ENCODE measurements at regions not wholly inside any gene's neighbourhood (a gene's known extent, or its start where the extent isn't known, plus 50 kb on each side); places are given as distances from the start of the nearest gene placed in this dataset.

DNA sequence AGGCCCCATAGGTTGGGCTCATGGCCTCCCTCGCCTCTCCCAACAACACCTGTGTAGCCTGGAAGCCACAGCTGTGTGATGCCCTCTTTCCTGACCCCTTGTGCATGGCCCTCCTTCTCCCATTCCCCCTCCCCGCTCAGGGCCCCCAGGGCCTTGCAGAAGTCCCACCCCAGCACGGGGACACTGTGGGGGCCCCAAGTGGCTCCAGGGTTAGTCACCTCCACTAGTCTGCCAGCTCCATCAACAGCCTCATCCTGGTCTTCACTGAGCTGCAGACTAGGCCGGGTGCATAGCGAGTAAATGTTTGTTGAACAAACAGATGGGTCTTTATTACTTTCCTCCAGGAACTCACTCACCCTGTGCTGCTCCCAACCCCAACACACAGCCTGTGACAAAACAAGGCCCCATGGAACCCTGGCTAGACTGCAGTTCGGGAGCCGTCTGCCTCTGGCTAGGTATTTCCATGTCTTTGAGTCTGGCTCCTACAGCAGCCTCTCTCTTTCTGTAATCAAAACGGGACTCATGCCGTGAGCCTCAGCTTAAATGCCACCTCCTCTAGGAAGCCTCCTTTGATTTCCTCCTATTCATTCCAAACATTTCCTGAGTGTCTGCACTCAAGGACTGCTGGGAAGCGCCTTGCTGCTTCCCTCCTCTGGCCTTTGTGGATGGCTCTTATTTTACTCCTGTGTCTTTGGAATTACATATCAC is 109.9 kb upstream of the ID2 start:
- Histone ChIP-seq H3K27me3 (ENCODE audit: insufficient read depth, insufficient read length) (no peaks in the 10 kb centered on the region), H3K4me3 (ENCODE audit: insufficient read length, low read depth) (no peak overlapping the region), H3K4me1 (ENCODE audit: insufficient read depth, insufficient read length) (peaks cover 25% of the 10 kb centered on the region), H3K9ac (ENCODE audit: insufficient read length, low read depth) (no peak overlapping the region), H3K9me3 (ENCODE audit: insufficient read depth, low read length) (no peaks in the 10 kb centered on the region), H3K36me3 (ENCODE audit: insufficient read depth, insufficient read length, low read length) (no peaks in the 10 kb centered on the region)
- DNase-seq (ENCODE audit: low read depth, low spot score) = no peak
- TF ChIP-seq YY1 (IDR thresholded peaks at IDR 0.05; ENCODE audit: insufficient read depth, insufficient read length) (no peak), SUZ12 (IDR thresholded peaks at IDR 0.05; ENCODE audit: extremely low read depth, insufficient read depth, insufficient read length) (no peak), ZNF274 (IDR thresholded peaks at IDR 0.05; ENCODE audit: low read depth, low read length) (no peak)

DNA sequence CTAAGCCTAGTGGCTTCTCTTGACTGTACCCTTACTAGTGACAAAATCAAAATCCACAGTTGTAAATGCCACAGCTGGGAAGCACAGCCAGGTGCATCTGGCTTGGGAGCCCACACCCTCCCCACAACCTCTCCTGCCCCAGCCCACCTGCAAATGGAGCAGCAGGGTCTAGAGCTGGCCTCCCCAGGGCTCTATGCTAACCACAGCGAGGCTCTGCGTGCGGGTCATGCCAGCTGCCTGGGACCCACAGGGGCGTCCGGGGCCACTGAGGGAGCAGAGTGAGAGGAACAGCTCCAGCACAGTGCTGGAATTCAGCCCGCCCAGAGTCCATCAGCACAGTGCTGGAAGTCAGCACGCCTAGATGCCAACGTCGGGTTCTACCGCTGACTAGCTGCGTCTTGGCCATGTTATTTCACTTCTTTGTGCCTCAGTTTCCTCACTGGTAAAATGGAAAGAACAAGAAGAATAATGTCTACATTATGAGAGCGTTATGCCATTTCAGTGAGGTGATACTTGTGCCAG is 109.1 kb upstream of the ID2 start:
- Histone ChIP-seq H3K9me3 (ENCODE audit: insufficient read depth, low read length) (no peaks in the 10 kb centered on the region), H3K36me3 (ENCODE audit: insufficient read depth, insufficient read length, low read length) (no peaks in the 10 kb centered on the region), H3K9ac (ENCODE audit: insufficient read length, low read depth) (no peak overlapping the region), H3K4me3 (ENCODE audit: insufficient read length, low read depth) (no peak overlapping the region), H3K27me3 (ENCODE audit: insufficient read depth, insufficient read length) (no peaks in the 10 kb centered on the region), H3K4me1 (ENCODE audit: insufficient read depth, insufficient read length) (peaks cover 25% of the 10 kb centered on the region)
- TF ChIP-seq YY1 (IDR thresholded peaks at IDR 0.05; ENCODE audit: insufficient read depth, insufficient read length) = no peak
- TF ChIP-seq SUZ12 (IDR thresholded peaks at IDR 0.05; ENCODE audit: extremely low read depth, insufficient read depth, insufficient read length) = no peak
- TF ChIP-seq ZNF274 (IDR thresholded peaks at IDR 0.05; ENCODE audit: low read depth, low read length) = no peak
- no peak for DNase-seq (ENCODE audit: low read depth, low spot score)

DNA sequence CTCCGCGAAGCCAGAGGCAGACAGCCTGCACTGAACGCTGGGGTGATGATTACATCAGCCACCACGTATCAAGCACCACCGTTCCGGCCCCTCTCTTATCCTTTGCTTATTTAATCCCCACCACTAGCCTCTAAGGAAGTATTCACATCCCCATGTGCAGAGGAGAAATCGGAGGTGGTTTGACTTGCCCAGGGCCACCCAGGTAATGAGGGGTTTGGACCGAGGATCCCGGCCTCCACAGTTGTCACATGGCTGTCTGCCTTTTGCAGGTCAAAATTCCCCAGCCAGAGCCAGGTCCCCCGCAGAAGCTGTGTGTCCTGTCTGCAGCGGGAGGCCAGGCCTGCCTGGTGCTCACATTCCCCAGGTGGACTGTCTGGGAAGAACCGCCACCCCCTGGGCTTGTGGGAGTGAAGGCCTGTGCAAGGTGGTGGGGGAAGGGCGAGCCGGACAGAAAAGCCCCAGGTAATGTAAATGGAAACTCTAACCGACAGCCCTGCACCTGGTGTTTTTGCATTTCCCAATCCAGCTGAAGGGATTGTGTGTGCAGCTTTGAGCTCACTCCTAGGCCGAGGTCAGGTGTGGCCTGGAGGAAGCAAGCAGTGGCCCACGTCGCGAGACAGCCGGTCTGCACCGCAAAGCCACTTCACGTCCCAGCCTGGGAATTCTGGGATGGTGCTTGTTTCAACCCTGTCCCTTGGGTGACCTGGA is 108.5 kb upstream of the ID2 start:
- no peak overlapping the region for H3K4me3 ChIP-seq (ENCODE audit: insufficient read length, low read depth)
- H3K9ac ChIP-seq (ENCODE audit: insufficient read length, low read depth) = peak overlapping the region; percentile 38
- H3K27me3 ChIP-seq (ENCODE audit: insufficient read depth, insufficient read length) = no peaks in the 10 kb centered on the region
- no peak for DNase-seq (ENCODE audit: low read depth, low spot score)
- TF ChIP-seq YY1 (IDR thresholded peaks at IDR 0.05; ENCODE audit: insufficient read depth, insufficient read length) (no peak), ZNF274 (IDR thresholded peaks at IDR 0.05; ENCODE audit: low read depth, low read length) (no peak), SUZ12 (IDR thresholded peaks at IDR 0.05; ENCODE audit: extremely low read depth, insufficient read depth, insufficient read length) (no peak)
- H3K4me1 ChIP-seq (ENCODE audit: insufficient read depth, insufficient read length) = peaks cover 25% of the 10 kb centered on the region
- H3K36me3 ChIP-seq (ENCODE audit: insufficient read depth, insufficient read length, low read length) = no peaks in the 10 kb centered on the region
- no peaks in the 10 kb centered on the region for H3K9me3 ChIP-seq (ENCODE audit: insufficient read depth, low read length)

DNA sequence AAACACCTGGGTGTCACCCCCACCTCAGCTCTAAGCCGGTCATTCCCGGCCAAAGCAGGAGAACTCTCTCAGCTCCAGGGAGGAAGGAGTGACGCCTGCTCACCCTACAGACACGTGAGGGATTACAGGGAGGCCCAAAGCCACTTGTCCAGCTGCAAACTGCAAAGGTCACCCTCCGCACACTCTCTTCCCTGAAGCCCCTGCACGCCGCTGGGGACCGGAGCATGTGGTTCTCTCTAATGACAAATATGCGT is 108.0 kb upstream of the ID2 start:
- no peaks in the 10 kb centered on the region for H3K27me3 ChIP-seq (ENCODE audit: insufficient read depth, insufficient read length)
- no peak for DNase-seq (ENCODE audit: low read depth, low spot score)
- no peak for TF ChIP-seq YY1 (IDR thresholded peaks at IDR 0.05; ENCODE audit: insufficient read depth, insufficient read length)
- no peak for TF ChIP-seq ZNF274 (IDR thresholded peaks at IDR 0.05; ENCODE audit: low read depth, low read length)
- TF ChIP-seq SUZ12 (IDR thresholded peaks at IDR 0.05; ENCODE audit: extremely low read depth, insufficient read depth, insufficient read length) = no peak
- H3K36me3 ChIP-seq (ENCODE audit: insufficient read depth, insufficient read length, low read length) = no peaks in the 10 kb centered on the region
- H3K4me3 ChIP-seq (ENCODE audit: insufficient read length, low read depth) = no peak overlapping the region
- H3K4me1 ChIP-seq (ENCODE audit: insufficient read depth, insufficient read length) = peaks cover 25% of the 10 kb centered on the region
- no peaks in the 10 kb centered on the region for H3K9me3 ChIP-seq (ENCODE audit: insufficient read depth, low read length)
- H3K9ac ChIP-seq (ENCODE audit: insufficient read length, low read depth) = no peak overlapping the region

DNA sequence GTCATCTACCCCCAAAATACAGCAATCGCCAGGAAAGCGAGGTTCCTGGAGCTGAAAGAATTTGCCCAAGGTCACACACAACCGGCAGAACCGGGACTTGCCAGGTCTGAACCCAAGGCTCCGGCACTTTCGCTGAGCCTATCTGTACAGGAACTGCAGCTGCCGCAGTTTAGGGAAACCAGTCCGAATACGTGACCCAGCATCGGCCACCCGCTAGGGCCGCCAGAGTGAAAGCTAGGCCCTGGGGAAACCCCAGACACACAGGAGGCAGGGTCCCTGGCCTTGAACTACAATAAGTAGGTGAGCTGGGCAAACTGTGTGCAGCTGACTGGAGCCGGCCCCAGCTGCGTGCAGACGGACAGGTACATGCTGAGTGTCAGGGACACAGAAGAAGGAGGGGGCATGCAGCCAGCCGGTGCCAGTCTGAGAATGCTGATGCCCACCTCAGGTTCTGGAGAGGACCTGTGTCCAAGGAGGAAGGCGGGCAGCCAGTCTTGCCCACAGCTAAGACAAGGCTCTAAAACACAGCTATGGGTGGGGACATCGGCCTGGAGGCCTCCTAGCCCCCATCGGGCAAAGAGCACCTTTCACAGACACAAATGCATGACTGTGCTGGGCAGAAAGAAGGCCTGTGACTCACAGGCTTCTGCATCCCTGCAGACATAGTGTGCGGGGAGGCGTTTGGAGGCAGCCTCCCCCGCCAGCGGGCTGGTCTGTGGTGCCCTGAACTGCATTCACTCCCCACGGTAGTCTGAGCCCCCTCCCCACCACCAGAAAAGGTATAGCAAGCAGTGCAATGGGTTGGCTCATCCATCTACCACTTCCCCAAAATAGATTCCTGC is 107.4 kb upstream of the ID2 start:
- TF ChIP-seq ZNF274 (IDR thresholded peaks at IDR 0.05; ENCODE audit: low read depth, low read length) (no peak), YY1 (IDR thresholded peaks at IDR 0.05; ENCODE audit: insufficient read depth, insufficient read length) (no peak), SUZ12 (IDR thresholded peaks at IDR 0.05; ENCODE audit: extremely low read depth, insufficient read depth, insufficient read length) (no peak)
- H3K27me3 ChIP-seq (ENCODE audit: insufficient read depth, insufficient read length) = no peaks in the 10 kb centered on the region
- no peaks in the 10 kb centered on the region for H3K36me3 ChIP-seq (ENCODE audit: insufficient read depth, insufficient read length, low read length)
- no peaks in the 10 kb centered on the region for H3K9me3 ChIP-seq (ENCODE audit: insufficient read depth, low read length)
- peaks cover 25% of the 10 kb centered on the region for H3K4me1 ChIP-seq (ENCODE audit: insufficient read depth, insufficient read length)
- no peak for DNase-seq (ENCODE audit: low read depth, low spot score)
- no peak overlapping the region for H3K9ac ChIP-seq (ENCODE audit: insufficient read length, low read depth)
- H3K4me3 ChIP-seq (ENCODE audit: insufficient read length, low read depth) = no peak overlapping the region

DNA sequence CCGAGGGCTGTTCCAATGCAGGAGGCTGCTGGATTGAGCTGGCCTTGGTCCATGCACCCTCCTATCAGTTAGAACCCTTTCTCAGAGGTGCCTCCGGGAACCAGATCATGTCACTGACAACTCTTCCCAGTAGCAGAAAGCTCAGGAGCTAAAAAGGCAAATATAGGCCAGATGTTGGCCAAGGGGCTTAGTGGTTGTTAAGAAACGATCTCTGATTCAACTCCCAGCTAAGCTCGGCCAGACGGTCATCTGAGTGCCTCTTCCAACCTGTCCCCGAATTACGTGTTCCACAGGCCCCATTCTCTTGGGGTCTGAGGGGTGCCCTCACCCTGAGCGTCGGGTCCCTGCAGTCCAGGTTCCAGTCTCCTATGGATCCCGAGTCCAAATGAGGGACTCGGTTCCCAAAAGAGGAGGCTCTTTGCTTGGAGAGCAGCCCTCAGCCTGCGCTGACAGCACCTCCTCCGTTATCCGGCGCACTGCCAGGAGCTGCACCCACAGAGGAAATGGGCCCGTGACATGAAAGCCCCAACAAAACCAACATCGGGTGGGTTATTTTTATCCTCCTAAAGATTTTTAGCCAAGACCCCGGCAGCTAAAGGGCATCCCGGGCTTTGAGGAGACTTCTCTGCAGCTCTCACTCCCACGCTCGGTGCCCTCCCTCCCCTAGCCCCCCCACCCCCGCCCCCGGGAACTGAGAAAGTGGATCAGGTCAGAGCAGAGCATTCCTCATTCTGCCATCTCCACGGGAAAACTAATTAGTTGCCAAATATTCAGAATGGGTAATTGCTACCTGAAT is 106.6 kb upstream of the ID2 start:
- Histone ChIP-seq H3K9me3 (ENCODE audit: insufficient read depth, low read length) (no peaks in the 10 kb centered on the region), H3K4me3 (ENCODE audit: insufficient read length, low read depth) (no peak overlapping the region), H3K27me3 (ENCODE audit: insufficient read depth, insufficient read length) (no peaks in the 10 kb centered on the region), H3K4me1 (ENCODE audit: insufficient read depth, insufficient read length) (peaks cover 25% of the 10 kb centered on the region), H3K9ac (ENCODE audit: insufficient read length, low read depth) (no peak overlapping the region), H3K36me3 (ENCODE audit: insufficient read depth, insufficient read length, low read length) (no peaks in the 10 kb centered on the region)
- TF ChIP-seq ZNF274 (IDR thresholded peaks at IDR 0.05; ENCODE audit: low read depth, low read length) (no peak), YY1 (IDR thresholded peaks at IDR 0.05; ENCODE audit: insufficient read depth, insufficient read length) (no peak), SUZ12 (IDR thresholded peaks at IDR 0.05; ENCODE audit: extremely low read depth, insufficient read depth, insufficient read length) (no peak)
- DNase-seq (ENCODE audit: low read depth, low spot score) = no peak

Measured in NT2/D1 (cell line).